OCI-LY3 (cell line): ENCODE measurements at regions not wholly inside any gene's neighbourhood (a gene's known extent, or its start where the extent isn't known, plus 50 kb on each side); places are given as distances from the start of the nearest gene placed in this dataset.
"Not testable (repeated sequence)": the region's sequence is repeated elsewhere in the genome, so short reads cannot be mapped to it uniquely, and the experiment has no call there.

ENCODE experiments used
- CTCF ChIP-seq: fragments of 200-600, 300-600 bp; sonication (generic); IDR thresholded peaks from 2 replicates; pipeline ENCODE4 v1.5.1; 2014; ENCODE audit warnings: antibody characterized with exemption, low read length, low read depth
- EZH2phosphoT487 ChIP-seq: fragments of 200-600 bp; shearing (Covaris generic); IDR thresholded peaks from 2 replicates; pipeline ENCODE4 v1.6.1; 2018; ENCODE audit warnings: antibody characterized with exemption, mixed run types, low read depth

DNA sequence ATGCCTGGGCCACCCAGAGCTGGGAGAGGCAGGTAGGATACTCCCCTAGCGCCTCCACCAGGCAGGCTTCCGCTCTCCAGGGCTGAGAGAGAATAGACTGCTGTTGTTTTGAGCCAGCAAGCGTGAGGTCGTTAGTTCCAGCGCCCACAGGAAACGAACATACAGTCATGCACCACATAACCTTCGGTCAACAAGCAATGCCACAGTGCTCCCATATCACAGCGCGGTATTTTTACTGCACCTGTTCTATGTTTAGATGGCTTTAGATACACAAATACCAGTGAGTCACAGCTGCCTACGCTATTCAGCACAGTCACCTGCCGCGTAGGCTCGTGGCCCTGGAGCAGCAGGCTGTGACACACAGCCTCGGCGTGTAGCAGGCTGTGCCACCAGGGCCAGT, 5502.3 kb upstream of the TPTE start:
- TF ChIP-seq CTCF, EZH2phosphoT487: not testable (repeated sequence)
